Tibial nerve (tissue), 4 donors: ENCODE measurements at regions not wholly inside any gene's neighbourhood (a gene's known extent, or its start where the extent isn't known, plus 50 kb on each side); places are given as distances from the start of the nearest gene placed in this dataset.

ENCODE experiments used
- DNase-seq, 2 donors: peaks; one replicate each; pipeline ENCODE4 v3.0.0-alpha.2; 2019; ENCODE audit warnings: low spot score in 2 of 2
- H3K27ac ChIP-seq, 4 donors: fragments of 200-600 bp; sonication (generic) in 3 of 4; one replicate each; pipeline ENCODE4 v1.5.1; 2017 to 2019; ENCODE audit warnings: mild to moderate bottlenecking in 1 of 4
- H3K27me3 ChIP-seq, 2 donors: fragments of 200-600 bp; sonication (generic) in 1 of 2; one replicate each; pipeline versions ENCODE4 v1.5.1 to v1.6.0; 2017 to 2019
- H3K36me3 ChIP-seq, 3 donors: fragments of 200-600 bp; sonication (generic); one replicate each; pipeline ENCODE4 v1.5.1; 2018 to 2019
- H3K4me1 ChIP-seq, 4 donors: fragments of 200-600 bp; sonication (generic) in 3 of 4; one replicate each; pipeline ENCODE4 v1.5.1; 2017 to 2019
- H3K4me3 ChIP-seq, 4 donors: fragments of 200-600 bp; sonication (generic) in 3 of 4; one replicate each; pipeline ENCODE4 v1.5.1; 2017 to 2019; ENCODE audit warnings: mild to moderate bottlenecking in 1 of 4, moderate library complexity in 1 of 4
- H3K9me3 ChIP-seq, 4 donors: fragments of 200-600 bp; sonication (generic) in 3 of 4; one replicate each; pipeline ENCODE4 v1.5.1; 2017 to 2019
- CTCF ChIP-seq, 5 experiments: fragments of 200-600 bp in 3 of 5; fragments of 450-650 bp in 2 of 5; sonication (generic) in 3 of 5; IDR thresholded peaks; one replicate each; pipeline ENCODE4 v1.5.1; 2016 to 2019; ENCODE audit warnings: antibody characterized with exemption in 5 of 5, mild to moderate bottlenecking in 3 of 5, moderate library complexity in 2 of 5
- EP300 ChIP-seq, 2 donors: sonication (generic); formaldehyde crosslinking; IDR thresholded peaks; one replicate each; pipeline ENCODE4 v1.6.1; 2017; ENCODE audit warnings: antibody characterized with exemption in 2 of 2, mild to moderate bottlenecking in 1 of 2
- POLR2A ChIP-seq, 2 donors: fragments of 450-650 bp; IDR thresholded peaks; one replicate each; pipeline ENCODE4 v1.6.1; 2017; ENCODE audit warnings: antibody characterized with exemption in 2 of 2, mild to moderate bottlenecking in 2 of 2, moderate library complexity in 2 of 2
- WGBS, 2 donors: methylation state at CpG; one replicate each; pipeline ENCODE4 v1.1.5; 2018; 5-methylcytosine and 5-hydroxymethylcytosine counted together

GRCh38 chr4:123068081-123068480, 145.7 kb upstream of the NUDT6 start:
- Histone ChIP-seq H3K27me3 (no peaks in the 10 kb centered on the region), H3K36me3 (no peaks in the 10 kb centered on the region), H3K4me3 (no peak overlapping the region), H3K4me1 (no peaks in the 10 kb centered on the region), H3K9me3 (no peaks in the 10 kb centered on the region), H3K27ac (no peak overlapping the region)
- no peak for TF ChIP-seq CTCF (IDR thresholded peaks at IDR 0.05)
- no peak for TF ChIP-seq EP300 (IDR thresholded peaks at IDR 0.05)
- no peak for TF ChIP-seq POLR2A (IDR thresholded peaks at IDR 0.05)
- 27 to 38% methylated on average over 1 of the region's 1 CpG for WGBS, 2 donors
- DNase-seq, result no peak

DNA sequence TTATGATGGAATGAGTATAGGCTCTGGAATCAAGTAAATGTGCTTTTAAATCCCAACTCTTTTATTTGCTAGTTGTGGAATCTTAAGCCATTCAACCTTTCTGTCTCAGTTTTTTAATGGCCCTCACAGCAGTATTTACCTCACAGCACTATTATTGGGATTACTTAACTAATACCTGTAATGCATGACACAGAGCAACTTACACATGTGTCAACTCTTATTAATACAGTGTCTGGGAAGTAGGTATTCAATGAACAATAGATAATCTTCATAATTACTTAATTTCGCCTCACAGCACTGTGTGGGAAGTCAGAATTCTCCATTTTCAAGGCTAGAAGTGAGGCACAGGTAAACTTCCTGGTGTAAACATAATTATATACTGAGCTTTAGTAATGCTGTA, 149.7 kb upstream of the NUDT6 start:
- WGBS, 2 donors, result 93 to 98% methylated on average over 1 of the region's 1 CpG
- DNase-seq, result no peak
- H3K27ac ChIP-seq, result no peak overlapping the region
- no peak overlapping the region for H3K4me3 ChIP-seq
- no peaks in the 10 kb centered on the region for H3K36me3 ChIP-seq
- no peaks in the 10 kb centered on the region for H3K9me3 ChIP-seq
- no peaks in the 10 kb centered on the region for H3K27me3 ChIP-seq
- H3K4me1 ChIP-seq, result no peaks in the 10 kb centered on the region
- TF ChIP-seq POLR2A (IDR thresholded peaks at IDR 0.05) (no peak), CTCF (IDR thresholded peaks at IDR 0.05) (no peak), EP300 (IDR thresholded peaks at IDR 0.05) (no peak)

DNA sequence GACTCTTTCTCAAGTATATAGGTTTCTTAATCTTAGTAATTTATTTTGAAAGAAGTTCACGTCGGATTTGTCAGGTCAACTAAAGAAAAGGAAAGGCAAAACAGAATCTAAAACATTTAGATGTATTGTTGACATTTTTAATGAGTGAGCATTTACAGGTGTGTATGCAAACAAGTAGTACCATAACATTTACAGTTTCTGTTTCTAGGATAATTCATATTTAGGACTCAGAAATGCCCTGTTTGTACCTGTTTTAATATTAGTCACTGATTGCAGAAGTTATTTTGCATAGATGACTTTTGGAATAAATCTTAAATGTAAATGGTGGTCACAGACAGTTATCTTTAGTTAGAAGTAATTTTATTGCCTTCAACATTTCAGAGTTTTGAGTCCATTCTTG, 151.3 kb upstream of the NUDT6 start:
- no peaks in the 10 kb centered on the region for H3K36me3 ChIP-seq
- TF ChIP-seq POLR2A (IDR thresholded peaks at IDR 0.05) (no peak), EP300 (IDR thresholded peaks at IDR 0.05) (no peak), CTCF (IDR thresholded peaks at IDR 0.05) (no peak)
- H3K27ac ChIP-seq, result no peak overlapping the region
- 92 to 97% methylated on average over 2 of the region's 2 CpGs for WGBS, 2 donors
- no peaks in the 10 kb centered on the region for H3K4me1 ChIP-seq
- no peaks in the 10 kb centered on the region for H3K27me3 ChIP-seq
- H3K9me3 ChIP-seq, result no peaks in the 10 kb centered on the region
- H3K4me3 ChIP-seq, result no peak overlapping the region
- DNase-seq, result no peak

- DNase-seq, result no peak
- WGBS, 2 donors, result 88 to 97% methylated on average over 2 of the region's 2 CpGs
- H3K27ac ChIP-seq, result no peak overlapping the region
- no peak for TF ChIP-seq EP300 (IDR thresholded peaks at IDR 0.05)
- no peak for TF ChIP-seq POLR2A (IDR thresholded peaks at IDR 0.05)
- no peak for TF ChIP-seq CTCF (IDR thresholded peaks at IDR 0.05)
- peaks cover 0 to 15% (median 0%) of the 10 kb centered on the region in 3 donors for H3K36me3 ChIP-seq
- H3K4me1 ChIP-seq, result no peaks in the 10 kb centered on the region
- H3K9me3 ChIP-seq, result no peaks in the 10 kb centered on the region
- H3K4me3 ChIP-seq, result no peak overlapping the region
- no peaks in the 10 kb centered on the region for H3K27me3 ChIP-seq
These were observed 154.9 kb upstream of the NUDT6 start for GRCh38 chr4:123077330-123077729.

DNA sequence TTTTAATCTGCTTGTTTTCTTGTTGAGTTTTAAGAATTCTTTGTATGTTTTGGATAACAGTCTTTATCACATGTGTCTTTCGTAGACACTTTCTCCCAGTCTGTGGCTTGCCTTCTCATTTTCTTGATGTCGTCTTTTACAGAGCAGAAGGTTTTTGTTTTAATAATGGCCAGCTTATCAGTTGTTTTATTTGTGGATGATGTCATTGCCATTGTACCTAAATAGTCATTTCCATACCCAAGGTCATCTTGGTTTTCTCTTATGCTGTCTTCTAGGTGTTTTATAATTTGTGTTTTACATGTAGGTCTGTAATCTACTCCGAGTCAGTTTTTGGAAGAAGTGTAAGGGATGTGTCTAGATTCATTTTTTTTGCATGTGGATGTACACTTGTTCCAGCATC, 159.6 kb upstream of the NUDT6 start:
- H3K4me3 ChIP-seq, result no peak overlapping the region
- H3K36me3 ChIP-seq, result peaks cover 0 to 15% (median 0%) of the 10 kb centered on the region in 3 donors
- H3K9me3 ChIP-seq, result no peaks in the 10 kb centered on the region
- H3K4me1 ChIP-seq, result no peaks in the 10 kb centered on the region
- H3K27me3 ChIP-seq, result no peaks in the 10 kb centered on the region
- WGBS, 2 donors, result 88 to 93% methylated on average over 3 of the region's 3 CpGs
- no peak for TF ChIP-seq POLR2A (IDR thresholded peaks at IDR 0.05)
- no peak overlapping the region for H3K27ac ChIP-seq
- no peak for DNase-seq

GRCh38 chr4:123083646-123084045, 161.2 kb upstream of the NUDT6 start:
- 46 to 57% methylated on average over 3 of the region's 3 CpGs for WGBS, 2 donors
- DNase-seq, result no peak
- no peak overlapping the region for H3K27ac ChIP-seq
- peaks cover 0 to 15% (median 0%) of the 10 kb centered on the region in 3 donors for H3K36me3 ChIP-seq
- H3K4me3 ChIP-seq, result no peak overlapping the region
- no peaks in the 10 kb centered on the region for H3K9me3 ChIP-seq
- H3K4me1 ChIP-seq, result no peaks in the 10 kb centered on the region
- H3K27me3 ChIP-seq, result no peaks in the 10 kb centered on the region
- no peak for TF ChIP-seq EP300 (IDR thresholded peaks at IDR 0.05)
- TF ChIP-seq POLR2A (IDR thresholded peaks at IDR 0.05), result no peak
- TF ChIP-seq CTCF (IDR thresholded peaks at IDR 0.05), result no peak
